GM19438 (cell line): ENCODE measurements at regions not wholly inside any gene's neighbourhood (a gene's known extent, or its start where the extent isn't known, plus 50 kb on each side); places are given as distances from the start of the nearest gene placed in this dataset.

Source experiments
- ATAC-seq: cut with Tn5 transposase; IDR thresholded peaks from one replicate; pipeline ENCODE4 v1.9.1; 2021; ENCODE audit warnings: low read depth; ENCODE audit not compliant: unreplicated experiment

- ATAC-seq, result no peak
These were observed 346.9 kb upstream of the JAG1 start for GRCh38 chr20:11020712-11021111.

- ATAC-seq, result no peak
These were observed 353.4 kb upstream of the JAG1 start for GRCh38 chr20:11027224-11027623.

- ATAC-seq, result no peak
These were observed 356.6 kb upstream of the JAG1 start for GRCh38 chr20:11030351-11030750.

GRCh38 chr20:11031300-11031699 is 357.5 kb upstream of the JAG1 start:
- no peak for ATAC-seq

- no peak for ATAC-seq
These were observed 358.8 kb upstream of the JAG1 start for GRCh38 chr20:11032611-11033010.

GRCh38 chr20:11034025-11034424 is 360.2 kb upstream of the JAG1 start:
- no peak for ATAC-seq

GRCh38 chr20:11035211-11035610 is 361.4 kb upstream of the JAG1 start:
- no peak for ATAC-seq

- ATAC-seq, result no peak
These were observed 367.6 kb upstream of the JAG1 start for GRCh38 chr20:11041396-11041795.

GRCh38 chr20:11043001-11043400 is 369.2 kb upstream of the JAG1 start:
- ATAC-seq, result no peak

- ATAC-seq, result no peak
These were observed 370.8 kb upstream of the JAG1 start for GRCh38 chr20:11044561-11044960.

- ATAC-seq, result no peak
These were observed 371.8 kb upstream of the JAG1 start for GRCh38 chr20:11045412-11046175.

- no peak for ATAC-seq
These were observed 373.8 kb upstream of the JAG1 start for GRCh38 chr20:11047559-11047958.

GRCh38 chr20:11048739-11049138 is 374.9 kb upstream of the JAG1 start:
- ATAC-seq, result no peak

GRCh38 chr20:11050350-11050749 is 376.6 kb upstream of the JAG1 start:
- no peak for ATAC-seq

GRCh38 chr20:11051136-11051535 is 377.3 kb upstream of the JAG1 start:
- ATAC-seq, result no peak

- no peak for ATAC-seq
These were observed 379.5 kb upstream of the JAG1 start for GRCh38 chr20:11053310-11053709.

GRCh38 chr20:11054266-11054993 is 380.6 kb upstream of the JAG1 start:
- no peak for ATAC-seq

GRCh38 chr20:11056414-11056813 is 382.6 kb upstream of the JAG1 start:
- no peak for ATAC-seq

- ATAC-seq, result no peak
These were observed 383.8 kb upstream of the JAG1 start for GRCh38 chr20:11057624-11058023.

- ATAC-seq, result no peak
These were observed 385.9 kb upstream of the JAG1 start for GRCh38 chr20:11059659-11060058.

- ATAC-seq, result no peak
These were observed 386.8 kb upstream of the JAG1 start for GRCh38 chr20:11060423-11061185.
